ENCODE measurements at regions not wholly inside any gene's neighbourhood (a gene's known extent, or its start where the extent isn't known, plus 50 kb on each side); places are given as distances from the start of the nearest gene placed in this dataset.

DNA sequence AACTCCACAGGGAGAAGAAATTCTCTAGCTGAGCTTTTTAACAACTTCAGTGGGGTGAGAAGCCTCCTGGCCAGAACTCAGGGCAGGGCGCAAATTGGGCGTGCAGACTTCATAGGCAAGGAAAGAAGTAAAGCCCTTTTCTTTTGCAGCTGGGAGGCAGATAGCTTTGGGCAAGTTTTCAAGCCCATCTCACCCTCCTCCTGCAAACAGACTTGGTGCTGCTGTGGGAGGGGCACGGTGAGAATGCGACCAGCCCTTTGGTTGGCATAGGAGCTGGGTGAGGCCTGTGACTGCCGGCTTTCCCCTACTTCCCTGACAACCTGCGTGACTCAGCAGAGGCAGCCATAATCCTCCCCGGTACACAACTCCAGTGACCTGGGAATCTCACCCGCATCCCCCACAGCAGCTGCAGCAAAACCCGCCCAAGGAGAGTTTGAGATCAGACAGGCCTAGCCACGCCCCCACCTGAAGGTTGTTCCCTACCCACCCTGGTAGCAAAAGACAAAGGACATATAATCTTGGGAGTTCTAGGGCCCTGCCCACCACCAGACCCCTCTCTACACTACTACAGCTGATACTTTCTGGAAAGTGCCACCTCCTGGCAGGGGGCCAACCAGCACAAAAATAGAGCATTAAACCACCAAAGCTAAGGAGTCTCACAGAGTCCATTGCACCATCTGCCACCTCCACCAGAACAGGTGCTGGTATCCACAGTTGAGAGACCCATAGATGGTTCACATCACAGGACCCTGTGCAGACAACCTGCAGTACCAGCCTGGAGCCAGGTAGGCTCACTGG, 195.5 kb upstream of the CCL2 start:
- Mint-ChIP-seq H3K4me3 (no peak overlapping the region), H3K27ac (no peak overlapping the region), H3K9me3 (peaks cover 2% of the 10 kb centered on the region), H3K36me3 (ENCODE audit: low read depth) (no peaks in the 10 kb centered on the region), H3K4me1 (no peaks in the 10 kb centered on the region), H3K27me3 (peaks cover 21% of the 10 kb centered on the region)
- DNase-seq (no peak), ATAC-seq (ENCODE audit: low read depth) (no peak)
- POLR2A ChIA-PET, result no interaction called here
- CTCF ChIA-PET, result no interaction called here
- TF ChIP-seq, protein P1, sequence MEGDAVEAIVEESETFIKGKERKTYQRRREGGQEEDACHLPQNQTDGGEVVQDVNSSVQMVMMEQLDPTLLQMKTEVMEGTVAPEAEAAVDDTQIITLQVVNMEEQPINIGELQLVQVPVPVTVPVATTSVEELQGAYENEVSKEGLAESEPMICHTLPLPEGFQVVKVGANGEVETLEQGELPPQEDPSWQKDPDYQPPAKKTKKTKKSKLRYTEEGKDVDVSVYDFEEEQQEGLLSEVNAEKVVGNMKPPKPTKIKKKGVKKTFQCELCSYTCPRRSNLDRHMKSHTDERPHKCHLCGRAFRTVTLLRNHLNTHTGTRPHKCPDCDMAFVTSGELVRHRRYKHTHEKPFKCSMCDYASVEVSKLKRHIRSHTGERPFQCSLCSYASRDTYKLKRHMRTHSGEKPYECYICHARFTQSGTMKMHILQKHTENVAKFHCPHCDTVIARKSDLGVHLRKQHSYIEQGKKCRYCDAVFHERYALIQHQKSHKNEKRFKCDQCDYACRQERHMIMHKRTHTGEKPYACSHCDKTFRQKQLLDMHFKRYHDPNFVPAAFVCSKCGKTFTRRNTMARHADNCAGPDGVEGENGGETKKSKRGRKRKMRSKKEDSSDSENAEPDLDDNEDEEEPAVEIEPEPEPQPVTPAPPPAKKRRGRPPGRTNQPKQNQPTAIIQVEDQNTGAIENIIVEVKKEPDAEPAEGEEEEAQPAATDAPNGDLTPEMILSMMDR (IDR thresholded peaks at IDR 0.05), result no peak
- intact Hi-C loops (cut with micrococcal nuclease), result no loop called here

DNA sequence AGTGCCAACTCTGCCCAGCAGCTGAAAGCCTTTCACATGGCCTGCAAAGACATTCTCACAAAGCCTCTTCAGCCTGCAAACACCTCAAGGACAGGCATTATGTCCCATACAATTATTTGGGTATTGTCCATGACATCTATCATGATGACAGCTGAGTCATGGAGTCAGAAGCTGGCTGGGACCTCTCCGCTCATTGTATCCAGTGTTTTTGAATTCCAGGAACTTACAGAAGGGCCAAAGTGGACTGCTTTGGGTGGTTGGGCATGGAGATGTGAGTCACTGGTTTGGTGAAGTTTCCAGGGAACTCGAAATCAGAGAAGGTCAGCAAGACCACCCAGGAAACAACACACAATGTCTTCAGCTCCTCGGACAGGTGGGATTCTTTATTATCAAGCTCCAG, 188.6 kb upstream of the CCL2 start:
- H3K27ac Mint-ChIP-seq, result no peak overlapping the region
- ATAC-seq (ENCODE audit: low read depth), result no peak
- ChIA-PET CTCF (no interaction called here), POLR2A (no interaction called here)
- TF ChIP-seq, protein P1 (IDR thresholded peaks at IDR 0.05), result no peak
- no peaks in the 10 kb centered on the region for H3K4me1 Mint-ChIP-seq
- no peaks in the 10 kb centered on the region for H3K36me3 Mint-ChIP-seq (ENCODE audit: low read depth)
- DNase-seq, result no peak
- peaks cover 2% of the 10 kb centered on the region for H3K27me3 Mint-ChIP-seq
- no peak overlapping the region for H3K4me3 Mint-ChIP-seq
- intact Hi-C loops (cut with micrococcal nuclease), result no loop called here
- H3K9me3 Mint-ChIP-seq, result peaks cover 2% of the 10 kb centered on the region

DNA sequence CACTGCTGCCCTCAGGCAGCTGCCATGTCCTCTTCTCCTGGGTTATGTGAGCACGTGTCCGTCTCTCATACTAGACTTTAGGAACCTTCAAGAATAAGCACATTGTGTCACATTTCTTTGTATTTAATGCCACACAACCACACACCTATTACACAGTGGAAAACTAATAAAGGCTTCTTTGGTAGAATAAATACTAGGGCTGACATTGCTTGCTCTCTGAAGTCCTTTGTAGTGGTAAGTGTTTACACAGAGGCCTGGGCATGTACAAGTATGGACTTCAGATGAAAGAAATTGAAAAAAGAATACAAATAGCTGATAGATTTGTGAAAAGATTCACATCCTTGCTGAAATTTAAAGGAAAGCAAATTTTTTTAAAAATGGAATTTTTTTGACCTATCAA, 188.1 kb upstream of the CCL2 start:
- intact Hi-C loops (cut with micrococcal nuclease), result no loop called here
- POLR2A ChIA-PET, result no interaction called here
- no peak for DNase-seq

DNA sequence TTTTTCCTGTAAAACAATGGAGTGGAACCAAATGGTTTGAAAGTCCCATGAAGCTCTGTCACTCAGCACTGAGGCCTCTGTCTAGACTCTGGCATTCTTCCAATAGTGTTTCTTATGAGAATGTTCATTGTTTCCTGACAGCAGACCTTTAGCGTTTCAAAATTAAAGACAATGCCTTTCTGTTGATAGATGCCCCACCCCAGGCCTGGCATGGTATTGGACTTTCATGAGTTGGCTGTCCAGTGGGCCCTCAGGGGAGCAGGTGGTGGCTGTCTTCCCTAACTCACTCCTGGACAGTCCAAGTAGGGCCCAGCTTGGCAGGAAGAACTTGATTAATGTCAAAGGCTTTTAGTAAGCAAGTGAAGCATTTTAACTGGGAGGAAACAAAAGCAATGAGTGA, 186.5 kb upstream of the CCL2 start:
- no peak for ATAC-seq (ENCODE audit: low read depth)
- Mint-ChIP-seq H3K4me1 (no peaks in the 10 kb centered on the region), H3K36me3 (ENCODE audit: low read depth) (no peaks in the 10 kb centered on the region), H3K27me3 (no peaks in the 10 kb centered on the region), H3K9me3 (peaks cover 8% of the 10 kb centered on the region), H3K4me3 (no peak overlapping the region), H3K27ac (no peak overlapping the region)
- ChIA-PET POLR2A (no interaction called here), CTCF (no interaction called here)
- no peak for DNase-seq
- TF ChIP-seq, protein P1 (IDR thresholded peaks at IDR 0.05), result no peak
- intact Hi-C loops (cut with micrococcal nuclease), result no loop called here

More for the DNA sequence above, 188.1 kb upstream of the CCL2 start:
- CTCF ChIA-PET, result no interaction called here
- Mint-ChIP-seq H3K36me3 (ENCODE audit: low read depth) (no peaks in the 10 kb centered on the region), H3K4me1 (no peaks in the 10 kb centered on the region), H3K4me3 (no peak overlapping the region), H3K9me3 (peaks cover 6% of the 10 kb centered on the region), H3K27me3 (no peaks in the 10 kb centered on the region), H3K27ac (no peak overlapping the region)
- no peak for ATAC-seq (ENCODE audit: low read depth)
- TF ChIP-seq, protein P1 (IDR thresholded peaks at IDR 0.05), result no peak

DNA sequence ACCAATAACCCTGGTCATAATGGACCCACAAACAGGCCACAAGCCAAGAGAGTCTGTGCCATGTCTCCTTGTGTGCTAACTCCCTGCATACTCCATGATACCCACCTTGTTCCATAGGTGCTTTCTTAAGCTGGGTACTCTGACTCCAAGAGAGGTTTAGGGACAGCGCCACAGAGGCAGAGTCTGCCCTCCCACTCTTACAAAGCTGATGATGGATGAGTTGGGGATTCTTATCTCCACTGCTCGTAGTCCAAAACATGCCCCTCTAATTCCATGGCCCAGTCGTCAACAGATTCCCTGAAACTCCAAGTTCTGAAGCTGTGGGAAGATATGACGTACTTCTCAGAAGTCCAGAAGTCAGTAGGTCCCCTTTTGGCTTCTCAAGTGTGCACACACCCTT, 184.4 kb upstream of the CCL2 start:
- intact Hi-C loops (cut with micrococcal nuclease), result no loop called here
- Mint-ChIP-seq H3K9me3 (peaks cover 6% of the 10 kb centered on the region), H3K27me3 (no peaks in the 10 kb centered on the region), H3K27ac (no peak overlapping the region), H3K36me3 (ENCODE audit: low read depth) (no peaks in the 10 kb centered on the region), H3K4me1 (no peaks in the 10 kb centered on the region), H3K4me3 (no peak overlapping the region)
- TF ChIP-seq, protein P1 (IDR thresholded peaks at IDR 0.05), result no peak
- ATAC-seq (ENCODE audit: low read depth) (no peak), DNase-seq (no peak)
- CTCF ChIA-PET, result no interaction called here
- POLR2A ChIA-PET, result no interaction called here

All from activated B cell treated with CpG ODN at 0.5 μM for 24 hours (primary cell).